ENCODE measurements at regions not wholly inside any gene's neighbourhood (a gene's known extent, or its start where the extent isn't known, plus 50 kb on each side); places are given as distances from the start of the nearest gene placed in this dataset.

- Histone ChIP-seq H3K36me3 (ENCODE audit: control insufficient read depth, insufficient read depth, low read length) (no peaks in the 10 kb centered on the region), H3K4me3 (ENCODE audit: low read depth in 2 of 2, low read length in 2 of 2) (no peak overlapping the region), H3K27me3 (ENCODE audit: control insufficient read depth, insufficient read depth, low read length) (no peaks in the 10 kb centered on the region), H3K9me3 (ENCODE audit: control insufficient read depth, insufficient read depth, low read depth, low read length) (no peaks in the 10 kb centered on the region), H3K4me1 (ENCODE audit: control insufficient read depth, insufficient read depth, low read length) (peaks cover 3% of the 10 kb centered on the region; the same call in 1 of the 2 replicates), H3K27ac (ENCODE audit: low read length) (peak overlapping the region; percentile 55)
- TF ChIP-seq TCF7L2 (IDR thresholded peaks at IDR 0.05; ENCODE audit: low read depth, low read length) = no peak
- TF ChIP-seq POLR2AphosphoS5 (IDR thresholded peaks at IDR 0.05; ENCODE audit: low read depth, low read length) = no peak
- no peak for TF ChIP-seq SIN3A (IDR thresholded peaks at IDR 0.05; ENCODE audit: borderline replicate concordance, insufficient read depth, low read depth, low read length)
- TF ChIP-seq REST (IDR thresholded peaks at IDR 0.05; ENCODE audit: insufficient read depth in 1 of 2, low read depth in 2 of 2, low read length in 1 of 2) = no peak
- no peak for TF ChIP-seq CTCF (IDR thresholded peaks at IDR 0.05)
- in situ Hi-C loops (cut with HindIII; ENCODE audit: low pct_unique_long_range_greater_than_20kb, low sequenced_read_pairs) = no loop called here
- ChIA-PET CTCF (no interaction called here), POLR2A (no interaction called here)
- BruUV-seq (replicated peaks) = no TSS peak
- DNase-seq (ENCODE audit: low read depth, low spot score) (no peak), ATAC-seq (no peak)
- intact Hi-C loops (cut with micrococcal nuclease; ENCODE audit: unreplicated experiment) = loop anchor here (10.0 kb wide), 1 partner anchor 479 kb away; no protein-coding TSS in a partner anchor
Observed at GRCh38 chr2:12313445-12314126, 403.1 kb upstream of the TRIB2 start.

- Histone ChIP-seq H3K4me3 (ENCODE audit: low read depth in 2 of 2, low read length in 2 of 2) (no peak overlapping the region), H3K27ac (ENCODE audit: low read length) (peak overlapping the region; percentile 55), H3K36me3 (ENCODE audit: control insufficient read depth, insufficient read depth, low read length) (no peaks in the 10 kb centered on the region), H3K27me3 (ENCODE audit: control insufficient read depth, insufficient read depth, low read length) (no peaks in the 10 kb centered on the region), H3K4me1 (ENCODE audit: control insufficient read depth, insufficient read depth, low read length) (peaks cover 6% of the 10 kb centered on the region), H3K9me3 (ENCODE audit: control insufficient read depth, insufficient read depth, low read depth, low read length) (no peaks in the 10 kb centered on the region)
- no TSS peak for BruUV-seq (replicated peaks)
- POLR2A ChIA-PET = no interaction called here
- no peak for ATAC-seq
- TF ChIP-seq REST (IDR thresholded peaks at IDR 0.05; ENCODE audit: insufficient read depth in 1 of 2, low read depth in 2 of 2, low read length in 1 of 2) = no peak
- no peak for TF ChIP-seq SIN3A (IDR thresholded peaks at IDR 0.05; ENCODE audit: borderline replicate concordance, insufficient read depth, low read depth, low read length)
- TF ChIP-seq POLR2AphosphoS5 (IDR thresholded peaks at IDR 0.05; ENCODE audit: low read depth, low read length) = no peak
- no peak for TF ChIP-seq TCF7L2 (IDR thresholded peaks at IDR 0.05; ENCODE audit: low read depth, low read length)
- no peak for TF ChIP-seq CTCF (IDR thresholded peaks at IDR 0.05)
- CTCF ChIA-PET = no interaction called here
- DNase-seq (ENCODE audit: low read depth, low spot score) = no peak
- intact Hi-C loops (cut with micrococcal nuclease; ENCODE audit: unreplicated experiment) (loop anchor here (10.0 kb wide), 1 partner anchor 479 kb away; no protein-coding TSS in a partner anchor), in situ Hi-C loops (cut with HindIII; ENCODE audit: low pct_unique_long_range_greater_than_20kb, low sequenced_read_pairs) (no loop called here)
Observed at GRCh38 chr2:12314127-12314760, 402.5 kb upstream of the TRIB2 start.

Measured in Panc1 (cell line).